BJ (cell line): ENCODE measurements at regions not wholly inside any gene's neighbourhood (a gene's known extent, or its start where the extent isn't known, plus 50 kb on each side); places are given as distances from the start of the nearest gene placed in this dataset.
"Not testable (repeated sequence)": the region's sequence is repeated elsewhere in the genome, so short reads cannot be mapped to it uniquely, and the experiment has no call there.

ENCODE experiments used
- CTCF ChIA-PET: fragments of 350-600 bp; formaldehyde crosslinking; extraction: SDS; loops from one replicate; lab custom pipeline; 2021; ENCODE audit warnings: antibody characterized with exemption, inconsistent platforms; lab: Yijun Ruan, JAX
- POLR2A ChIA-PET: fragments of 300-600 bp; sonication (Branson Sonifier 250); formaldehyde crosslinking; extraction: SDS; loops from one replicate; lab custom pipeline; 2021; ENCODE audit warnings: antibody characterized with exemption; lab: Charles Lee
- DNase-seq: peaks from one replicate; pipeline ENCODE4 v3.0.0-alpha.2; 2011; ENCODE audit warnings: low read depth
- H3K27me3 ChIP-seq: 2 replicates; pipeline ENCODE4 v1.6.0; 2011; ENCODE audit warnings: low read length; ENCODE audit not compliant: control insufficient read depth, insufficient read depth
- H3K36me3 ChIP-seq: 2 replicates; pipeline ENCODE4 v1.5.1; 2011; ENCODE audit warnings: low read length; ENCODE audit not compliant: control insufficient read depth, insufficient read depth
- H3K4me3 ChIP-seq: 2 replicates; pipeline ENCODE4 v1.5.1; 2011; ENCODE audit warnings: low read depth, mild to moderate bottlenecking, control low read depth, low read length
- TF ChIP-seq, protein P1 (sequence below): IDR thresholded peaks from 2 replicates; pipeline ENCODE4 v1.5.1; 2011; ENCODE audit warnings: low read depth, mild to moderate bottlenecking, control low read depth, inconsistent platforms, low read length, moderate library complexity; ENCODE audit not compliant: insufficient read depth

DNA sequence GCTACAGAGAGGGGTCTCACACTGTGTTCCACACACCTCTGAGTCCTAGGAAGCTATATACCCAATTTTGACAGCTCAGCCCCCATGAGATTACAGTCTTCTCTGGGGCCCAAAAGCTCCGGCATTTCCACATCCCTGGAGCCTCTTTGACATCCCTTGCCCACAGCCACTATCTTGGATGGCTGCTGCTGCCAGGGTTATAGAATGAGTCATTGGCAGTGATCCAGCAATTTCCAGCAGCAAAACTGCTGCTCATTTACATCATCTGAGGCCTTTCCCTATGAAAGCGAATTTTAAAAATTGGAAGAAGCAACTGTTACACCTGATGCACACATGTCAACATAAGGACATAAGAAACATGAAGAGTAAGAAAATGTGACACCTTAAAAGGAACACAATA, 590.7 kb downstream of the MEI4 start:
- POLR2A ChIA-PET = no interaction called here
- H3K4me3 ChIP-seq = no peak overlapping the region
- H3K36me3 ChIP-seq = no peaks in the 10 kb centered on the region
- no peak for DNase-seq
- TF ChIP-seq, protein P1, sequence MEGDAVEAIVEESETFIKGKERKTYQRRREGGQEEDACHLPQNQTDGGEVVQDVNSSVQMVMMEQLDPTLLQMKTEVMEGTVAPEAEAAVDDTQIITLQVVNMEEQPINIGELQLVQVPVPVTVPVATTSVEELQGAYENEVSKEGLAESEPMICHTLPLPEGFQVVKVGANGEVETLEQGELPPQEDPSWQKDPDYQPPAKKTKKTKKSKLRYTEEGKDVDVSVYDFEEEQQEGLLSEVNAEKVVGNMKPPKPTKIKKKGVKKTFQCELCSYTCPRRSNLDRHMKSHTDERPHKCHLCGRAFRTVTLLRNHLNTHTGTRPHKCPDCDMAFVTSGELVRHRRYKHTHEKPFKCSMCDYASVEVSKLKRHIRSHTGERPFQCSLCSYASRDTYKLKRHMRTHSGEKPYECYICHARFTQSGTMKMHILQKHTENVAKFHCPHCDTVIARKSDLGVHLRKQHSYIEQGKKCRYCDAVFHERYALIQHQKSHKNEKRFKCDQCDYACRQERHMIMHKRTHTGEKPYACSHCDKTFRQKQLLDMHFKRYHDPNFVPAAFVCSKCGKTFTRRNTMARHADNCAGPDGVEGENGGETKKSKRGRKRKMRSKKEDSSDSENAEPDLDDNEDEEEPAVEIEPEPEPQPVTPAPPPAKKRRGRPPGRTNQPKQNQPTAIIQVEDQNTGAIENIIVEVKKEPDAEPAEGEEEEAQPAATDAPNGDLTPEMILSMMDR = no peak
- CTCF ChIA-PET = no interaction called here
- no peaks in the 10 kb centered on the region for H3K27me3 ChIP-seq

DNA sequence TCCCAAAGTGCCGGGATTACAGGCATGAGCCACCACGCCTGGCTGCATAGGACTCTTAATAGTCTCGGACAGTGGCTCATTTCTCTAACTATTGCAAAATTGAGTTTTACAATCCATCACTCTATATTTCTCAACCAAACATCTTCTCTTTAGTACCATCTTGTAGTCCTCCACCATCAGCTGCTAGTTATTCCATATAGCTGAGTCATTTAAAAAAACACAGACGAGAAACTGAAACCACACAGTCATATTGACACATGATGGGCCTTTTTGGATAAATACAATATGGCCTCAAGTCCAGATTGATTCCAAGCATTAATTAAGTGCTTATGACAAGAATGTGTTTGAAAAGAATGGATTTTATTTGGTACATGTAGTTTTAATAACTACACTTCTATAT, 599.1 kb downstream of the MEI4 start:
- POLR2A ChIA-PET = no interaction called here
- CTCF ChIA-PET = no interaction called here
- no peaks in the 10 kb centered on the region for H3K27me3 ChIP-seq
- no peak overlapping the region for H3K4me3 ChIP-seq
- TF ChIP-seq, protein P1 = no peak
- no peaks in the 10 kb centered on the region for H3K36me3 ChIP-seq
- DNase-seq = no peak

DNA sequence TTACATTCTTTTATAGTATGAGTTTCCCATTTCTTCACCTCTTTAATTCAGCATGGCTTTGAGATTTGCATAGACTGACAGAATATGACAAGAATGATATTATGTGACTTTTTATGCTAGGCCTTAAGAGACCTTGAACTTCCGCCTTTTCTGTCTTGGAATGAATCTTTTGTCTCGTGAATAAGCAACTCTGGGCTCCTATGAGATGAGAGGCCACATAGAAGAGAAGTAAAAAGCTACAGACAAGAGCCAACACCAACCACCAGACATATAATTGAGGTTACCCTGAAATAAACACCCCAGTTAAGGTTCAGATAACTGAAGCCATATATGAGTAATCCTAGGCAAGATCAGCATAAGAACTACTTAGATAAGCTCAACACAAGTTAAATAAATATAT, 600.8 kb downstream of the MEI4 start:
- POLR2A ChIA-PET = no interaction called here
- CTCF ChIA-PET = no interaction called here
- Histone ChIP-seq H3K4me3 (no peak overlapping the region), H3K27me3 (no peaks in the 10 kb centered on the region), H3K36me3 (no peaks in the 10 kb centered on the region)
- TF ChIP-seq, protein P1 = no peak
- DNase-seq = no peak

DNA sequence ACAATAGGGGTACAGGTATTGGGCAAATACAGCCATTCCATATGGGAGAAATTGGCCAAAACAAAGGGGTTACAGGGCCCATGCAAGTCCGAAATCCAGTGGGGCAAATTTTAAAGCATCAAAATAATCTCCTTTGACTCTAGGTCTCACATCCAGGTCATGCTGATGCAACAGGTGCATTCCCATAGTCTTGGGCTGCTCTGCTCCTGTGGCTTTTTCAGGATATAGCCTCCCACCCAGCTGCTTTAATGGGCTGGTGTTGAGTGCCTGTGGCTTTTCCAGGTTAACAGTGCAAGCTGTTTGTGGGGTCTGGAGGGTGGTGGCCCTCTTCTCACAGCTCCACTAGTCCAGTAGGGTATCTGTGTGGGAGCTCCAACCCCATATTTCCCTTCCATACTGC, 607.1 kb downstream of the MEI4 start:
- Histone ChIP-seq H3K36me3 (no peaks in the 10 kb centered on the region), H3K4me3 (no peak overlapping the region), H3K27me3 (no peaks in the 10 kb centered on the region)
- DNase-seq = no peak
- TF ChIP-seq, protein P1 = no peak
- CTCF ChIA-PET = no interaction called here
- POLR2A ChIA-PET = no interaction called here

DNA sequence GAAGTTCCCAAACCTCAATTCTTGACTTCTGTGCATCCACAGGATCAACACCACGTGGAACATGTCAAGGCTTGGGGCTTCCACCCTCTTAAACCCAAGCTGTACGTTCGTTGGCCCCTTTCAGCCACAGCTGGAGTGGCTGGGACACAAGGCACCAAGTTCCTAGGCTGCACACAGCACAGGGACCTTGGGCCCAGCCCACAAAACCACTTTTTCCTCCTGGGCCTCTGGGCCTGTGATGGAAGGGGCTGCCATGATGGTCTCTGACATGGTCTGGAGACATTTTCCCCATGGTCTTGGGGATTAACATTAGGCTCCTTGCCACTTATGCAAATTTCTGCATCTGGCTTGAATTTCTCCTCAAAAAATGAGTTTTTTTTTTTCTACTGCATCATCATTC, 606.9 kb upstream of the IRAK1BP1 start:
- H3K4me3 ChIP-seq, DNase-seq, POLR2A ChIA-PET, H3K27me3 ChIP-seq, H3K36me3 ChIP-seq, CTCF ChIA-PET: not testable (repeated sequence)

GRCh38 chr6:78268591-78269452, 598.5 kb upstream of the IRAK1BP1 start:
- Histone ChIP-seq H3K4me3 (no peak overlapping the region), H3K36me3 (no peaks in the 10 kb centered on the region), H3K27me3 (no peaks in the 10 kb centered on the region)
- ChIA-PET POLR2A (no interaction called here), CTCF (no interaction called here)
- TF ChIP-seq, protein P1 = no peak
- DNase-seq = no peak
